ENCODE measurements at regions not wholly inside any gene's neighbourhood (a gene's known extent, or its start where the extent isn't known, plus 50 kb on each side); places are given as distances from the start of the nearest gene placed in this dataset.

GRCh38 chr2:156687126-156687525, 250.9 kb downstream of the GPD2 start:
- TF ChIP-seq JUN (CRISPR knock-in tag; IDR thresholded peaks at IDR 0.05) (no peak), USF2 (CRISPR knock-in tag; IDR thresholded peaks at IDR 0.05) (no peak), FOXP4 (CRISPR knock-in tag; IDR thresholded peaks at IDR 0.05) (no peak), MAX (CRISPR knock-in tag; IDR thresholded peaks at IDR 0.05) (no peak), TEAD4 (CRISPR knock-in tag; IDR thresholded peaks at IDR 0.05) (no peak)
- TF ChIP-seq, protein P1, sequence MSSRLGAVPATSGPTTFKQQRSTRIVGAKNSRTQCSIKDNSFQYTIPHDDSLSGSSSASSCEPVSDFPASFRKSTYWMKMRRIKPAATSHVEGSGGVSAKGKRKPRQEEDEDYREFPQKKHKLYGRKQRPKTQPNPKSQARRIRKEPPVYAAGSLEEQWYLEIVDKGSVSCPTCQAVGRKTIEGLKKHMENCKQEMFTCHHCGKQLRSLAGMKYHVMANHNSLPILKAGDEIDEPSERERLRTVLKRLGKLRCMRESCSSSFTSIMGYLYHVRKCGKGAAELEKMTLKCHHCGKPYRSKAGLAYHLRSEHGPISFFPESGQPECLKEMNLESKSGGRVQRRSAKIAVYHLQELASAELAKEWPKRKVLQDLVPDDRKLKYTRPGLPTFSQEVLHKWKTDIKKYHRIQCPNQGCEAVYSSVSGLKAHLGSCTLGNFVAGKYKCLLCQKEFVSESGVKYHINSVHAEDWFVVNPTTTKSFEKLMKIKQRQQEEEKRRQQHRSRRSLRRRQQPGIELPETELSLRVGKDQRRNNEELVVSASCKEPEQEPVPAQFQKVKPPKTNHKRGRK (CRISPR knock-in tag; IDR thresholded peaks at IDR 0.05; ENCODE audit: borderline replicate concordance), result no peak
- TF ChIP-seq, protein P2, sequence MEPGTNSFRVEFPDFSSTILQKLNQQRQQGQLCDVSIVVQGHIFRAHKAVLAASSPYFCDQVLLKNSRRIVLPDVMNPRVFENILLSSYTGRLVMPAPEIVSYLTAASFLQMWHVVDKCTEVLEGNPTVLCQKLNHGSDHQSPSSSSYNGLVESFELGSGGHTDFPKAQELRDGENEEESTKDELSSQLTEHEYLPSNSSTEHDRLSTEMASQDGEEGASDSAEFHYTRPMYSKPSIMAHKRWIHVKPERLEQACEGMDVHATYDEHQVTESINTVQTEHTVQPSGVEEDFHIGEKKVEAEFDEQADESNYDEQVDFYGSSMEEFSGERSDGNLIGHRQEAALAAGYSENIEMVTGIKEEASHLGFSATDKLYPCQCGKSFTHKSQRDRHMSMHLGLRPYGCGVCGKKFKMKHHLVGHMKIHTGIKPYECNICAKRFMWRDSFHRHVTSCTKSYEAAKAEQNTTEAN (CRISPR knock-in tag; IDR thresholded peaks at IDR 0.05), result no peak
